PC-9 (cell line): ENCODE measurements at regions not wholly inside any gene's neighbourhood (a gene's known extent, or its start where the extent isn't known, plus 50 kb on each side); places are given as distances from the start of the nearest gene placed in this dataset.
"Not testable (repeated sequence)": the region's sequence is repeated elsewhere in the genome, so short reads cannot be mapped to it uniquely, and the experiment has no call there.

ENCODE experiments used
- BruUV-seq: library from RNA; stranded (reverse); fragments of 400-500 nt; replicated peaks from 2 replicates; lab custom pipeline; 2021; lab: Mats Ljungman, UMichigan
- CTCF ChIA-PET: fragments of 300-600 bp; sonication (Branson Sonifier 250); formaldehyde crosslinking; loops from one replicate; lab custom pipeline; 2022; ENCODE audit warnings: antibody characterized with exemption; lab: Charles Lee
- POLR2A ChIA-PET: fragments of 300-600 bp; sonication (Branson Sonifier 250); formaldehyde crosslinking; loops from one replicate; lab custom pipeline; 2022; ENCODE audit warnings: antibody characterized with exemption; ENCODE audit not compliant: unreplicated experiment; lab: Charles Lee
- DNase-seq, 2 experiments: peaks; one replicate each; pipeline versions ENCODE4 v3.0.0 to v3.0.0-alpha.2; 2015 to 2022; ENCODE audit warnings: mixed read lengths in 1 of 2
- H2AFZ ChIP-seq: fragments of 200-600 bp; sonication (generic); 2 replicates; pipeline ENCODE4 v1.8.1; 2017; ENCODE audit warnings: antibody characterized with exemption
- H3F3A ChIP-seq: fragments of 200-600 bp; sonication (generic); 2 replicates; pipeline ENCODE4 v1.8.1; 2017; ENCODE audit warnings: antibody characterized with exemption, mild to moderate bottlenecking, low read depth; ENCODE audit not compliant: insufficient read depth
- H3K27ac ChIP-seq: fragments of 200-600 bp; sonication (generic); 2 replicates; pipeline ENCODE4 v1.6.1; 2016; ENCODE audit warnings: mixed run types
- H3K27me3 ChIP-seq: fragments of 200-600 bp; sonication (generic); 2 replicates; pipeline ENCODE4 v1.6.1; 2016; ENCODE audit warnings: low read depth, mixed run types; ENCODE audit not compliant: insufficient read depth
- H3K36me3 ChIP-seq: fragments of 200-600 bp; sonication (generic); 2 replicates; pipeline ENCODE4 v1.6.1; 2016; ENCODE audit warnings: low read depth, mixed run types
- H3K4me1 ChIP-seq: fragments of 200-600 bp; sonication (generic); replicated peaks from 2 replicates; pipeline ENCODE4 v1.6.1; 2016; ENCODE audit warnings: mixed run types; ENCODE audit not compliant: insufficient read depth
- H3K4me2 ChIP-seq: fragments of 200-600 bp; sonication (generic); 2 replicates; pipeline ENCODE4 v1.6.1; 2017; ENCODE audit warnings: mixed run types
- H3K4me3 ChIP-seq: fragments of 200-600 bp; sonication (generic); 2 replicates; pipeline ENCODE4 v1.6.1; 2016; ENCODE audit warnings: mixed run types
- H3K79me2 ChIP-seq: fragments of 200-600 bp; sonication (generic); 2 replicates; pipeline ENCODE4 v1.6.1; 2017; ENCODE audit warnings: low read depth, mixed run types
- H3K9me2 ChIP-seq: fragments of 200-600 bp; sonication (generic); 2 replicates; pipeline ENCODE4 v1.8.1; 2017; ENCODE audit warnings: mild to moderate bottlenecking; ENCODE audit not compliant: insufficient read depth
- H3K9me3 ChIP-seq: fragments of 200-600 bp; sonication (generic); 2 replicates; pipeline ENCODE4 v1.8.1; 2016; ENCODE audit warnings: low read depth; ENCODE audit not compliant: insufficient read depth
- H4K20me1 ChIP-seq: fragments of 200-600 bp; sonication (generic); 2 replicates; pipeline ENCODE4 v1.8.1; 2017; ENCODE audit not compliant: insufficient read depth
- EZH2 ChIP-seq: fragments of 200-600 bp; sonication (generic); IDR thresholded peaks from 2 replicates; pipeline ENCODE4 v1.8.0; 2017; ENCODE audit warnings: antibody characterized with exemption, low read depth
- intact Hi-C: fragments of 100-400 bp; cut with micrococcal nuclease; formaldehyde crosslinking; loops from one replicate; pipeline ENCODE4 v1.10.0; 2022; ENCODE audit not compliant: unreplicated experiment
- TF ChIP-seq, protein P1 (sequence below): fragments of 200-600 bp; sonication (generic); conservative IDR thresholded peaks from 2 replicates; pipeline ENCODE4 v1.6.1; 2017; ENCODE audit warnings: mixed run types, antibody characterized with exemption, mild to moderate bottlenecking, moderate library complexity

DNA sequence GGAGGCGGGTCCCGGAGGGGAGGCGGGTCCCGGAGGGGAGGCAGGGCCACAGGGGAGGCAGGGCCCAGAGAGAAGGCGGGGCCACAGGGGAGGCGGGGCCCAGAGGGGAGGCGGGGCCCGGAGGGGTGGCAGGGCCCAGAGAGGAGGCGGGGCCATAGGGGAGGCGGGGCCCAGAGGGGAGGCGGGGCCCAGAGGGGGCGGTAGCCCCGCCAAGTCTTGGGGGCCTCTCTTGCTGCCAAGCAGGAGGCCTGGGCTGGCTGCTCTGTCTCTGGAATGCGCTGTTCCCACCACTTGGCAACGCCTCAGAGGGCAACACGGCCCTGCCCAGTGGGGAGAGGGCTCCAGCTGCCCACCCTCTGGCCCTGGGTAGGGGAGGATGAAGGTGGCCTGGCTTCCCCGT, 80.5 kb downstream of the YTHDF1 start:
- DNase-seq = no peak
- no peak overlapping the region for H3K4me3 ChIP-seq
- no peaks in the 10 kb centered on the region for H3K36me3 ChIP-seq
- intact Hi-C loops = no loop called here
- no peaks in the 10 kb centered on the region for H3K79me2 ChIP-seq
- no peaks in the 10 kb centered on the region for H3F3A ChIP-seq
- POLR2A ChIA-PET = no interaction called here
- CTCF ChIA-PET = no interaction called here
- H2AFZ ChIP-seq = no peak overlapping the region
- BruUV-seq = no TSS peak
- no peaks in the 10 kb centered on the region for H3K9me2 ChIP-seq
- H3K9me3 ChIP-seq = no peaks in the 10 kb centered on the region
- no peak overlapping the region for H3K27ac ChIP-seq
- H3K4me2 ChIP-seq = no peak overlapping the region
- no peak for TF ChIP-seq EZH2
- TF ChIP-seq, protein P1, sequence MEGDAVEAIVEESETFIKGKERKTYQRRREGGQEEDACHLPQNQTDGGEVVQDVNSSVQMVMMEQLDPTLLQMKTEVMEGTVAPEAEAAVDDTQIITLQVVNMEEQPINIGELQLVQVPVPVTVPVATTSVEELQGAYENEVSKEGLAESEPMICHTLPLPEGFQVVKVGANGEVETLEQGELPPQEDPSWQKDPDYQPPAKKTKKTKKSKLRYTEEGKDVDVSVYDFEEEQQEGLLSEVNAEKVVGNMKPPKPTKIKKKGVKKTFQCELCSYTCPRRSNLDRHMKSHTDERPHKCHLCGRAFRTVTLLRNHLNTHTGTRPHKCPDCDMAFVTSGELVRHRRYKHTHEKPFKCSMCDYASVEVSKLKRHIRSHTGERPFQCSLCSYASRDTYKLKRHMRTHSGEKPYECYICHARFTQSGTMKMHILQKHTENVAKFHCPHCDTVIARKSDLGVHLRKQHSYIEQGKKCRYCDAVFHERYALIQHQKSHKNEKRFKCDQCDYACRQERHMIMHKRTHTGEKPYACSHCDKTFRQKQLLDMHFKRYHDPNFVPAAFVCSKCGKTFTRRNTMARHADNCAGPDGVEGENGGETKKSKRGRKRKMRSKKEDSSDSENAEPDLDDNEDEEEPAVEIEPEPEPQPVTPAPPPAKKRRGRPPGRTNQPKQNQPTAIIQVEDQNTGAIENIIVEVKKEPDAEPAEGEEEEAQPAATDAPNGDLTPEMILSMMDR = no peak
- peaks cover 86% of the 10 kb centered on the region for H3K27me3 ChIP-seq
- H3K4me1 ChIP-seq = no peaks in the 10 kb centered on the region
- H4K20me1 ChIP-seq = no peaks in the 10 kb centered on the region

DNA sequence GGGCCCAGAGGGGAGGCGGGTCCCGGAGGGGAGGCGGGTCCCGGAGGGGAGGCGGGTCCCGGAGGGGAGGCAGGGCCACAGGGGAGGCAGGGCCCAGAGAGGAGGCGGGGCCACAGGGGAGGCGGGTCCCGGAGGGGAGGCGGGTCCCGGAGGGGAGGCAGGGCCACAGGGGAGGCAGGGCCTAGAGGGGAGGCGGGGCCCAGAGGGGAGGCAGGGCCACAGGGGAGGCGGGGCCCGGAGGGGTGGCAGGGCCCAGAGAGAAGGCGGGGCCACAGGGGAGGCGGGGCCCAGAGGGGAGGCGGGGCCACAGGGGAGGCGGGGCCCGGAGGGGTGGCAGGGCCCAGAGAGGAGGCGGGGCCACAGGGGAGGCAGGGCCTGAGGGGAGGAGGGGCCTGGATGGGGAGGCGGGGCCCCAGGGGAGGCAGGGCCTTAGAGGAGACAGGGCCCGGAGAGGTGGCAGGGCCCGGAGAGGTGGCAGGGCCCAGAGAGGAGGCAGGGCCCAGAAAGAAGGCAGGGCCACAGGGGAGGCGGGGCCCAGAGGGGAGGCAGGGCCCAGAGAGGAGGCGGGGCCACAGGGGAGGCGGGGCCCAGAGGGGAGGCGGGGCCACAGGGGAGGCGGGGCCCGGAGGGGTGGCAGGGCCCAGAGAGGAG, 81.1 kb downstream of the YTHDF1 start:
- BruUV-seq, H3K36me3 ChIP-seq, H3K4me3 ChIP-seq, H3K9me3 ChIP-seq, H3K4me2 ChIP-seq, H3K9me2 ChIP-seq, H3F3A ChIP-seq, intact Hi-C loops, H3K79me2 ChIP-seq, H2AFZ ChIP-seq, H4K20me1 ChIP-seq, CTCF ChIA-PET, H3K4me1 ChIP-seq, DNase-seq, H3K27ac ChIP-seq, POLR2A ChIA-PET: not testable (repeated sequence)
- peaks cover 84% of the 10 kb centered on the region for H3K27me3 ChIP-seq

DNA sequence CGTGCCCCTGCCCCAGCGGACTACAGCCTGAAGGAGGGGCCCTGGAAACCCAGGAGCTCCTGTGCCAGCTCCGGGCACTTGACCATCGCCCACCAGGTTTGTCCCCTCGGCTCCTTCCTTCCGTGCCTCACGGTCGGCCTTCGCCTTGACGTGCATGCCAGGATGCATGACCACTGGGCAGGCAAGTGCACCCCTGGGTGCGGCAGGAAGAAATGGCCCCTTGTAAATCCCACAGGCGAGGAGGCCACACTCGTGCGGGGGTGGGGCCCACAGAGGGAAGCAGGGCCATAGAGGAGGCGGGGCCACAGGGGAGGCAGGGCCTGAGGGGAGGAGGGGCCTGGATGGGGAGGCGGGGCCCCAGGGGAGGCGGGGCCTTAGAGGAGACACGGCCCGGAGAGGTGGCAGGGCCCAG, 81.7 kb downstream of the YTHDF1 start:
- no peaks in the 10 kb centered on the region for H3F3A ChIP-seq
- no peak overlapping the region for H3K4me3 ChIP-seq
- H3K27me3 ChIP-seq = peaks cover 84% of the 10 kb centered on the region
- H3K36me3 ChIP-seq = no peaks in the 10 kb centered on the region
- H3K79me2 ChIP-seq = no peaks in the 10 kb centered on the region
- H3K9me3 ChIP-seq = no peaks in the 10 kb centered on the region
- H3K4me2 ChIP-seq = no peak overlapping the region
- H3K27ac ChIP-seq = no peak overlapping the region
- H3K9me2 ChIP-seq = no peaks in the 10 kb centered on the region
- ChIA-PET CTCF (no interaction called here), POLR2A (no interaction called here)
- no peaks in the 10 kb centered on the region for H4K20me1 ChIP-seq
- no peaks in the 10 kb centered on the region for H3K4me1 ChIP-seq
- BruUV-seq = no TSS peak
- intact Hi-C loops = no loop called here
- no peak overlapping the region for H2AFZ ChIP-seq
- TF ChIP-seq EZH2 = no peak
- TF ChIP-seq, protein P1 = no peak
- no peak for DNase-seq
